ENCODE measurements at regions not wholly inside any gene's neighbourhood (a gene's known extent, or its start where the extent isn't known, plus 50 kb on each side); places are given as distances from the start of the nearest gene placed in this dataset.

DNA sequence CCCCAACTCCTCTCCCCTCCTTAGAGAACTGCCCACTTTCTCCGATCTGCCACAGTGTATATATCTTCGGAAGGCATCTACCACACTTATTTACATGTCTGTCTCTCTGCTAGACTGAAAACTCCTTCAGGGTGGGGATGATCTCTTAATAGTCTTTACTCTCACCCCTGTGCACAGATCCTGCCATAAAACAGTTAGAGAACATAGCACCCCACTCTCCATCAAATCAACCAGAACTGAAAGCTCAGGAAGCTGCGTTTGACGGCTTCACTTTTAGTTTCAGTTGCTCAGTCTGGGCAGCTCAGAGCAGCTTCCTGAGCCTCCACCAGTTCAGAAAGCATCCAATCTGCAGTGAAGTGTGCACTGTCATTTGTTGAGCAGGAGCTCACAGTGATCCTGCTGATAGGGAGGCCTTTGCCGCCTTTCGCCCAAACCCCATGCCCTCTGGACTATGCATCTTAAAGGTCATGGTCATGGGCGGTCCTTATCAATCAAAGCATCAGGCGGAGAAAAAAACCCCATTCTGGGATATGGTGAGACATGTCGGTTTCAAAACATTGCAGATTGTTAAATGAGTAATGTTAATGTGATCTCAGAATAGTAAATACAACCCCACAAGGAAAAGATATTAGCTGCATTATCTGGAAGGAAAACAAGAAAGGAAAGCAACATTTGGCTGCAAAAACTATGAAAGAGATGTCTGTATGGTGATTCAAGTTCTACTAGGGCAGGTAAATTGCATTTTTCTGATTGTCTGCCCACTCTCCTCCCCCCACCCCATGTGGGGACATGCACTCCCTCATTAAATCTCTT, 167.1 kb upstream of the ADO start:
- TF ChIP-seq POLR2AphosphoS5 (IDR thresholded peaks at IDR 0.05; ENCODE audit: low read depth, low read length) (0 out of 2 replicates have a peak, but pooled peaks have one; percentile 23), POLR2A (IDR thresholded peaks at IDR 0.05; ENCODE audit: low read depth, low read length) (peak; percentile 43; the same call in 1 of the 2 replicates)

Measured in GM12891 (cell line).